Suprapubic skin (tissue), 4 donors: ENCODE measurements at regions not wholly inside any gene's neighbourhood (a gene's known extent, or its start where the extent isn't known, plus 50 kb on each side); places are given as distances from the start of the nearest gene placed in this dataset.

Source experiments
- DNase-seq, 2 donors: peaks; one replicate each; pipeline ENCODE4 v3.0.0-alpha.2; 2019; ENCODE audit warnings: low spot score in 2 of 2
- H3K27ac ChIP-seq: fragments of 200-600 bp; sonication (generic); one replicate; pipeline ENCODE4 v1.5.1; 2019
- H3K27me3 ChIP-seq: fragments of 200-600 bp; sonication (generic); one replicate; pipeline ENCODE4 v1.5.1; 2019
- H3K36me3 ChIP-seq: fragments of 200-600 bp; sonication (generic); one replicate; pipeline ENCODE4 v1.5.1; 2019
- H3K4me1 ChIP-seq: fragments of 200-600 bp; sonication (generic); one replicate; pipeline ENCODE4 v1.5.1; 2019
- H3K4me3 ChIP-seq: fragments of 200-600 bp; sonication (generic); one replicate; pipeline ENCODE4 v1.5.1; 2019; ENCODE audit warnings: mild to moderate bottlenecking
- H3K9me3 ChIP-seq: fragments of 200-600 bp; sonication (generic); one replicate; pipeline ENCODE4 v1.5.1; 2019
- EP300 ChIP-seq: sonication (generic); formaldehyde crosslinking; IDR thresholded peaks from one replicate; pipeline ENCODE4 v1.6.1; 2017; ENCODE audit warnings: antibody characterized with exemption
- POLR2A ChIP-seq, 2 donors: fragments of 450-650 bp; IDR thresholded peaks; one replicate each; pipeline ENCODE4 v1.6.1; 2017; ENCODE audit warnings: antibody characterized with exemption in 2 of 2, mild to moderate bottlenecking in 2 of 2, moderate library complexity in 2 of 2
- POLR2AphosphoS5 ChIP-seq, 3 donors: sonication (generic); formaldehyde crosslinking; IDR thresholded peaks; one replicate each; pipeline ENCODE4 v1.6.1; 2017; ENCODE audit warnings: antibody characterized with exemption in 3 of 3
- WGBS: methylation state at CpG from one replicate; pipeline ENCODE4 v1.1.5; 2018; 5-methylcytosine and 5-hydroxymethylcytosine counted together
- TF ChIP-seq, protein P1 (sequence below), 2 donors: fragments of 200-600 bp in 1 of 2; fragments of 450-650 bp in 1 of 2; sonication (generic) in 1 of 2; IDR thresholded peaks; one replicate each; pipeline ENCODE4 v1.5.1; 2016 to 2019; ENCODE audit warnings: antibody characterized with exemption in 2 of 2, mild to moderate bottlenecking in 1 of 2, moderate library complexity in 1 of 2

GRCh38 chr2:220167956-220168355 is 540.5 kb downstream of the SLC4A3 start:
- DNase-seq: no peak
- TF ChIP-seq EP300 (no peak), POLR2A (IDR thresholded peaks at IDR 0.05) (no peak), POLR2AphosphoS5 (IDR thresholded peaks at IDR 0.05) (no peak)
- TF ChIP-seq, protein P1, sequence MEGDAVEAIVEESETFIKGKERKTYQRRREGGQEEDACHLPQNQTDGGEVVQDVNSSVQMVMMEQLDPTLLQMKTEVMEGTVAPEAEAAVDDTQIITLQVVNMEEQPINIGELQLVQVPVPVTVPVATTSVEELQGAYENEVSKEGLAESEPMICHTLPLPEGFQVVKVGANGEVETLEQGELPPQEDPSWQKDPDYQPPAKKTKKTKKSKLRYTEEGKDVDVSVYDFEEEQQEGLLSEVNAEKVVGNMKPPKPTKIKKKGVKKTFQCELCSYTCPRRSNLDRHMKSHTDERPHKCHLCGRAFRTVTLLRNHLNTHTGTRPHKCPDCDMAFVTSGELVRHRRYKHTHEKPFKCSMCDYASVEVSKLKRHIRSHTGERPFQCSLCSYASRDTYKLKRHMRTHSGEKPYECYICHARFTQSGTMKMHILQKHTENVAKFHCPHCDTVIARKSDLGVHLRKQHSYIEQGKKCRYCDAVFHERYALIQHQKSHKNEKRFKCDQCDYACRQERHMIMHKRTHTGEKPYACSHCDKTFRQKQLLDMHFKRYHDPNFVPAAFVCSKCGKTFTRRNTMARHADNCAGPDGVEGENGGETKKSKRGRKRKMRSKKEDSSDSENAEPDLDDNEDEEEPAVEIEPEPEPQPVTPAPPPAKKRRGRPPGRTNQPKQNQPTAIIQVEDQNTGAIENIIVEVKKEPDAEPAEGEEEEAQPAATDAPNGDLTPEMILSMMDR (IDR thresholded peaks at IDR 0.05): no peak
- no peaks in the 10 kb centered on the region for H3K36me3 ChIP-seq
- 88% methylated on average over 4 of the region's 4 CpGs for WGBS
- H3K4me3 ChIP-seq: no peak overlapping the region
- no peaks in the 10 kb centered on the region for H3K27me3 ChIP-seq
- no peak overlapping the region for H3K27ac ChIP-seq
- no peaks in the 10 kb centered on the region for H3K9me3 ChIP-seq
- H3K4me1 ChIP-seq: no peaks in the 10 kb centered on the region

GRCh38 chr2:220168891-220169546 is 541.6 kb downstream of the SLC4A3 start:
- no peaks in the 10 kb centered on the region for H3K4me1 ChIP-seq
- DNase-seq: no peak
- H3K27ac ChIP-seq: no peak overlapping the region
- H3K27me3 ChIP-seq: no peaks in the 10 kb centered on the region
- TF ChIP-seq POLR2AphosphoS5 (IDR thresholded peaks at IDR 0.05): no peak
- no peak for TF ChIP-seq POLR2A (IDR thresholded peaks at IDR 0.05)
- no peak for TF ChIP-seq EP300
- TF ChIP-seq, protein P1 (IDR thresholded peaks at IDR 0.05): no peak
- H3K4me3 ChIP-seq: no peak overlapping the region
- H3K9me3 ChIP-seq: no peaks in the 10 kb centered on the region
- WGBS: 85% methylated on average over 4 of the region's 4 CpGs
- no peaks in the 10 kb centered on the region for H3K36me3 ChIP-seq

DNA sequence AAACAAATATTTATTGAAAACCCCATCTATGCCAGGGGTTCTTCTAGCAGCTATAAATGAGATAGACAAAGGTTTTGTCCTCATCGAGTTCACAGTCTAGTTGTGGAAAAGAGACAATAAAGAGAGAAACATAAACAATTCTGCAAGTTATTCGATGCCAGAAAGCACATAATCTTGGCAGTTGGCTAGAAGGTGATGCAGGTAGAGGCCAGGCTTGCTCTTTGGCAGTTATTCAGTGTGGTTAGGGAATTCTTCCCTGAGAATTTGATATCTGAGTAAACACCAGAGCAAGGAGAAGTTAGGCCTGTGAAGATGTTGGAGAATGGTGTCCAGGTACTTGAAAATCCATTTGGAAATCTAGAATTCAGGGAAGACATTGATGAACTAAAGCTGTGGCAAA is 547.4 kb downstream of the SLC4A3 start:
- H3K4me3 ChIP-seq: no peak overlapping the region
- peaks cover 10% of the 10 kb centered on the region for H3K4me1 ChIP-seq
- no peak for DNase-seq
- H3K27me3 ChIP-seq: no peaks in the 10 kb centered on the region
- no peaks in the 10 kb centered on the region for H3K9me3 ChIP-seq
- no peaks in the 10 kb centered on the region for H3K36me3 ChIP-seq
- TF ChIP-seq EP300: no peak
- TF ChIP-seq POLR2AphosphoS5 (IDR thresholded peaks at IDR 0.05): no peak
- TF ChIP-seq, protein P1 (IDR thresholded peaks at IDR 0.05): no peak
- TF ChIP-seq POLR2A (IDR thresholded peaks at IDR 0.05): no peak
- H3K27ac ChIP-seq: no peak overlapping the region
- WGBS: 53% methylated on average over 2 of the region's 2 CpGs

DNA sequence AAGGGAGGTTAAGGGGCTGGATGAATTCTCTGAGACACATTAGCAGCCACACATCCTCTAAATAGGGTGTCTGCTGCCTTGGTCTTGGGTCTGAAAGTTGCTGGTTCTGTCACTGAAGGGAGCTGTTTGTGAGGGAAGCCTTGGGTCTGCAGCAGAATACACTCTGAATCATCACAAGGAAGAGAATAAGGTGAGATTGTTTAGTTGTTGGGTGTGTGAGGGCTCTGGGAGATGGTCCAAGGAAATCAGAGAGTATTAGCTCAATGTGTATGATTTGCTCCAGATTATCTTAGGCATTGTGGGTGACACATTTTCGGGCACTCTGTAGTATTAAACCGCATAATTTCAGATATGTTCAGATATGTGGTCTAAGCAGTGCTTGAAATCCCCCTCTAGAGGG is 548.5 kb downstream of the SLC4A3 start:
- H3K4me1 ChIP-seq: peaks cover 10% of the 10 kb centered on the region
- H3K4me3 ChIP-seq: no peak overlapping the region
- DNase-seq: no peak
- no peaks in the 10 kb centered on the region for H3K27me3 ChIP-seq
- no peaks in the 10 kb centered on the region for H3K9me3 ChIP-seq
- no peaks in the 10 kb centered on the region for H3K36me3 ChIP-seq
- TF ChIP-seq, protein P1 (IDR thresholded peaks at IDR 0.05): no peak
- no peak for TF ChIP-seq POLR2AphosphoS5 (IDR thresholded peaks at IDR 0.05)
- no peak overlapping the region for H3K27ac ChIP-seq
- WGBS: 76% methylated on average over 2 of the region's 2 CpGs

- Histone ChIP-seq H3K27me3 (no peaks in the 10 kb centered on the region), H3K4me1 (peaks cover 10% of the 10 kb centered on the region), H3K4me3 (no peak overlapping the region), H3K27ac (no peak overlapping the region), H3K9me3 (no peaks in the 10 kb centered on the region), H3K36me3 (no peaks in the 10 kb centered on the region)
- DNase-seq: no peak
- TF ChIP-seq POLR2A (IDR thresholded peaks at IDR 0.05) (no peak), EP300 (no peak), POLR2AphosphoS5 (IDR thresholded peaks at IDR 0.05) (no peak)
- TF ChIP-seq, protein P1 (IDR thresholded peaks at IDR 0.05): no peak
- WGBS: 65% methylated on average over 6 of the region's 6 CpGs
Observed at GRCh38 chr2:220178991-220179695, 551.7 kb downstream of the SLC4A3 start.
